ENCODE measurements at regions not wholly inside any gene's neighbourhood (a gene's known extent, or its start where the extent isn't known, plus 50 kb on each side); places are given as distances from the start of the nearest gene placed in this dataset.

GRCh38 chr22:49209452-49210195 is 618.0 kb downstream of the BRD1 start (continued):
- TF ChIP-seq ZFP91 (CRISPR knock-in tag; IDR thresholded peaks at IDR 0.05; ENCODE audit: borderline replicate concordance), result peak; percentile 29; the same call in 1 of the 2 replicates
- TF ChIP-seq MBD4 (IDR thresholded peaks at IDR 0.05; ENCODE audit: borderline replicate concordance, low read length), result no peak
- TF ChIP-seq MYC (CRISPR knock-in tag; IDR thresholded peaks at IDR 0.05; ENCODE audit: borderline replicate concordance), result peak; percentile 31; the same call in 1 of the 2 replicates
- TF ChIP-seq NR2F6 (IDR thresholded peaks at IDR 0.05), result no peak
- peak; percentile 26; the same call in 1 of the 2 replicates for TF ChIP-seq NR2F6 (CRISPR knock-in tag; IDR thresholded peaks at IDR 0.05)
- peak; percentile 93 for TF ChIP-seq HNF1B (CRISPR knock-in tag; IDR thresholded peaks at IDR 0.05)
- peak; percentile 50; the same call in 1 of the 2 replicates for TF ChIP-seq SAP130 (CRISPR knock-in tag; IDR thresholded peaks at IDR 0.05; ENCODE audit: low read depth)
- 0 out of 2 replicates have a peak, but pooled peaks have one; percentile 7 for TF ChIP-seq CTCF (CRISPR knock-in tag; IDR thresholded peaks at IDR 0.05)
- TF ChIP-seq ZNF580 (CRISPR knock-in tag; IDR thresholded peaks at IDR 0.05; ENCODE audit: borderline replicate concordance, low read depth), result no peak
- no peak for TF ChIP-seq RBAK (CRISPR knock-in tag; IDR thresholded peaks at IDR 0.05)
- peak in 1 of 2 experiments; percentile 53; a peak in 1 of 4 replicates for TF ChIP-seq EP300 (IDR thresholded peaks at IDR 0.05; ENCODE audit: low read depth in 2 of 2, low read length in 2 of 2)
- TF ChIP-seq EP300 (CRISPR knock-in tag; IDR thresholded peaks at IDR 0.05; ENCODE audit: borderline replicate concordance), result no peak
- no peak for TF ChIP-seq ATF5 (CRISPR knock-in tag; IDR thresholded peaks at IDR 0.05; ENCODE audit: low read depth)
- TF ChIP-seq FOSL1 (CRISPR knock-in tag; IDR thresholded peaks at IDR 0.05; ENCODE audit: borderline replicate concordance), result no peak
- no peak for TF ChIP-seq ZNF350 (CRISPR knock-in tag; IDR thresholded peaks at IDR 0.05; ENCODE audit: borderline replicate concordance, low read depth)
- TF ChIP-seq ZKSCAN1 (IDR thresholded peaks at IDR 0.05; ENCODE audit: low read length), result no peak
- TF ChIP-seq HMG20B (CRISPR knock-in tag; conservative IDR thresholded peaks at IDR 0.05), result 0 out of 2 replicates have a peak, but pooled peaks have one; percentile 29
- peak; percentile 46; the same call in 1 of the 2 replicates for TF ChIP-seq HOXA3 (CRISPR knock-in tag; IDR thresholded peaks at IDR 0.05)
- 0 out of 2 replicates have a peak, but pooled peaks have one; percentile 26 for TF ChIP-seq SOX5 (CRISPR knock-in tag; IDR thresholded peaks at IDR 0.05; ENCODE audit: borderline replicate concordance)
- TF ChIP-seq ZNF20 (CRISPR knock-in tag; IDR thresholded peaks at IDR 0.05), result no peak
- TF ChIP-seq ZNF891 (CRISPR knock-in tag; IDR thresholded peaks at IDR 0.05), result no peak
- TF ChIP-seq HDAC1 (CRISPR knock-in tag; IDR thresholded peaks at IDR 0.05), result peak; percentile 63
- peak; percentile 42; the same call in 1 of the 2 replicates for TF ChIP-seq PATZ1 (CRISPR knock-in tag; IDR thresholded peaks at IDR 0.05)

Measured in HepG2 (cell line).